HG02973 (cell line): ENCODE measurements at regions not wholly inside any gene's neighbourhood (a gene's known extent, or its start where the extent isn't known, plus 50 kb on each side); places are given as distances from the start of the nearest gene placed in this dataset.

ENCODE experiments used
- ATAC-seq: cut with Tn5 transposase; IDR thresholded peaks from one replicate; pipeline ENCODE4 v1.9.1; 2021; ENCODE audit warnings: moderate library complexity; ENCODE audit not compliant: unreplicated experiment

DNA sequence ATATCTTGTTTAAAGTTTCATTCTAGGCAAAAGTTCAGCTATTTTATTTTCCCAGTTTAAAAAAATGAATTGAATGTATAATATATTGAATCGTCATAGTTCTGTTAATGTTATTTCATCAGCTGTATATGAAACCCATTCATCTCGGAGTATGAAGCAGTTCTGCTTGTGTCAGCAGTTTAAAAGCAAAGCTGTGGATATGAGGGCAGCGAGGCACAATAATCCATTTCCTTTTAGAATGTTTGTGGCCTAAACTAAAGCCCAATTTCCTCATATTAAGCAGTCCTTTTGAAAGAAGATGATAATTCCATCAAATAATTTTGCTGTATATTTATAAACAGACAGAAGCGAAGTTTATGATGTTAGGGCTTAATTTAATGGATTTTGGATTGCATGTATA lies 300.1 kb downstream of the SAMD5 start:
- no peak for ATAC-seq

DNA sequence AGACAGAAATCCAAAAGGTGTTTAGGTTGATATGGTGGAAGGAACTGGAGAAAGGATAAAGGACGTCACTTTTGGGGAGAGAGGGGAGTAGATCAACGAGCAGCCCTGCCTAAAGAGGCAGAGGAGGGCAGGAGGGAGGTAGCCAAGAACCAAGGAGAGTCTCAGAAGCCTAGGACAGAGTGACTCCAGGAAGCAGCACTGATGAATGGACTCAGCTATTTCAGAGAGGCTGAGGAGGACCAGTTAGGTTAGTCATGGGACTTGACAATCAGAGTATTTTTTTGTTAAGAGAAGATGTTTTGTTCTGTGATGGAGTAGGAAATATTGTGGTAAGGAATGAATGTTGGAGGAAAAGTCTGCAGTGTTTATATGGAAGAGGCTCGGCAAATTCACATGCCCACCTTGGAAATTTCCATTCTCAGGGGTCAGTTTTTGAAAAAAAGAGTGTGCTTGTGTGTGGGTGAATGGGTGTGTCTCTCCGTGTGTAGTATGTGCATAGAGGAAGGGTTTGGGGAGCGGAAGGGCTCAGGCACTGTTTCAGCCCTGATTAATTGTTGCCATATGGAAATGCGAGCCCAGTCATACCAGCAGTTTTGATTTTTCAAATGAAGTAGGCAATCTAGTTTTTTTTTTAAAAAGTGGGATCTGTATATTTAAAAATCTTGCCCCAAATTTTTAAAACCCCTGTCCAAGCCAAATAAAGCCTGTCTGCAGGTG lies 303.6 kb downstream of the SAMD5 start:
- no peak for ATAC-seq

DNA sequence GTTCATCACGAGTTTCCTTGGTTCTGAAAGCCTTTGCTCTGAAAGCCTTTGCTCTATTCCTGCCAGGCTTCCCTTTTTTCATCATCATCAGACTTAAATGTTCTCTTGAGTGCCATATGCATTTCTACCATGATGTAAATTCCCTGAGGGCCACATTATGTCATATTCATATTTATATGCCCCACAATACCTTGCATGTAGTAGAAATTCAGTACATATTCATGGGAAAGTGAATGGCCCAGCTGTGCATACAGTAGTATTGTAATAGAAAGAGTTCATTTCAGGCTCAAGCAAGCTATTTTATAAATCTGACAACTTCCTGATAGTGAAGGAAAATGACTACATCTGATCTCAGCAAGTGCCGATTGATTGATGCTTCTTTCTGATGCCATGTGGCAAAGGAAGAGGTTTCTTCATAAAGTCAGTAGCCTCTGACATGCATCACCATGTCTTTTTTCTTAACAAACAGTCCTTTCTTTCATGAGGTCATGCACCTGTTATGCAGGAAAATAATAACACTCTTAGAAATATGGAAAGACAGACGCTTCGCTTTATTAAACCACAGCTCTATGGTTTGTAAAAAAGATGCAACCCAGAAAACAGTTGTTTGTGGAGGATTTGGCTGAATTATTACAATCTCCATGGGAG lies 308.7 kb downstream of the SAMD5 start:
- no peak for ATAC-seq

GRCh38 chr6:147820520-147820919 lies 312.0 kb downstream of the SAMD5 start:
- no peak for ATAC-seq

DNA sequence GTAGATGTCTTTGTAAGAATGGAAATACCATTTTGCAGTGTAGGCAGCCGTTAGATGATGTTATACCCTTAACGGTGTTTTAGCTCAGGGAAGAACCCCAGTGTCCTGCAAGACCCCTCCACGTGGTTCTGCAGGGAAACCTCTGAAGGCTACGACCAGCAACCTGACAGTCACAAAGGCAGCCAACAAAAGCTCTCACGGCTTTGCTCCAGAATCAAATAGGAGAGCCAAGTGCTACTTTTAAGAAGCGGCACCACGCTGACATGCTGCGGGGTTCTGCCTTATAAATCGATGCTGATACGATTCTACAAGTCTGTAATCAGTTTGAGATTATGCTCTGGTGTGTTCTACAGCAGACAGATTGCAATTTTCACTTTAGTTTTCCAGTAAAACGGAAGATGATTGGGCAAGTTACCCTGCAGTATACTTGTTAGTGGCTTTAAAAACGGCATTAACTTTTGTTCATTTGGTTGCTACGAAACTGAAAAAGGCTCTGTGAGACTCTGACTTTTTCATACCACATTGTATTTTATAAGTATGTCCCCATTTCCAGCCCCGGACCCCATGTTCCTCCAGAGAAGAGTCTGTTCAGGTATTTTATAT lies 312.9 kb downstream of the SAMD5 start:
- ATAC-seq, result no peak

GRCh38 chr6:147823936-147824335 lies 315.4 kb downstream of the SAMD5 start:
- no peak for ATAC-seq

- no peak for ATAC-seq
These were observed 317.4 kb downstream of the SAMD5 start for GRCh38 chr6:147825848-147826247.

DNA sequence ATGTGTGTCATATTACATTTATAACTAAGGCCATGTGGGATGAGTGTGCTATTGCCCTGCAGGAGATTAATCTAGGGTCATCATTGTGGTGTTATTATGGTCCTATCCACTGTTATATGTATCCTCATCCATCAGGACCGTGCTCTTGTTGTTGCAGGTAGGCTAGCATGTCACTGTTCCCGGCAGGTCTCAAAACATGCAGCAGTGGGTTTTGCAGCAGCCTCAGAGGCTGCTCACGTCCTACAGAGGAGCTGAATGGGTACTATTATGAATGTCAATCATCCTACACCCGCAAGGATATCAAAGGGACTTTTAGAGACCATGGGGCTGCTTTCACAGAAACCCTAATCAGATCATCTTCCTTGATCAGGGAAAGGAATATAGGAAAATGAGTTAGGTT lies 318.2 kb downstream of the SAMD5 start:
- no peak for ATAC-seq

DNA sequence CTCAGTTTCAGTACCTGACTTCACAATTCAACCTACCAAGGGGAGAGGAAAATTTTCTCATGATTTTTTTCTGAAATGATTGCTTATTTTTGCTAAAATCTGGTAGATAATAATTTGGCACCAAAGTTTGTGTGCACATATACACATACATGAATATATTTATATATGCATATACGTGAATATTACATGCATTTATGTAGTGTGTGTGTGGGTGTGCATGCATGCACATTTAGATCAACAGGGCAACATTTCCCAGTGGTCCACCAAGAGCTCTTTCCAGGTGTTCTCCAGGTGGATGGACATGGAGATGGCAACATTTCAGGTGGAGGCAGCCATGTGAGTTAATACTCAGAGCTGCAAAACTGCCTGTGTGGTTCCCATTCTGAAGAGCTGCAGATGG lies 320.9 kb downstream of the SAMD5 start:
- no peak for ATAC-seq

DNA sequence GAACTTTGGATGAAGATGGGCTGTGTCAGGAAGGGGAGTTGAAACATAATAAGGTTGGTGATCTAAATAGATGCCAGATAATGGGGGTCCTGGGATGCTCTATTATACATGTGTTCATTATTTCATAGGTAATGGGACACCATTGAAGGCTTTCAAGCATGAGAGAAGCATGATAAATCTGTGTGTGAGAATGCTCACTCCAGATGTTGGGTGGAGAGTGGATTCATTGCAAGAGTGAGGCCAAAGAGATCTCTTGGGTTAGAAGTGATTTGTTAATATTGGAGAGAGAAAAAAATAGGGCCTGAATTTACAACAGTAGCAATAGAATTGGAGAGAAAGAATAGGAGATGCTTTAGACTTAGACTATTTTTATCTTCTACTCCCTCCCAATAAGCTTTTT lies 321.3 kb downstream of the SAMD5 start:
- ATAC-seq, result no peak

DNA sequence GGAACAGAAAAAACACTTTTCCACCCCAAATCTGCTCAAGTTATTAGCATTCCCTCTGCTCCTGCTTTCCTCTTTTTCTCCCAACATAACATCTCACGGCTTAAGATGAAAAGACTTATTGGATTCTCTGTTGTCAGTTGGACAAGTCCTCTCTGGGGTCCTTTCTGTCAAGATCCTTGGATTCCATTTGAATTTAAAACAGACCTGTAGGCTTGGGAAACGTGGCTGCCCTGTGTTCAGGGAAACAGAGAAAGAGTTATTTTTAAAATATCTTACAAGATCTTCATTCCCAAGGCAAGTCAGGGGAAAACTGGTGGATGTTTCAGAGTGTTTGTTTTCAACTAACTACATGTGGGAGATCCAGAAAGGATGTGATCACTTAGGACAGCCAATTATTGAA lies 322.9 kb downstream of the SAMD5 start:
- ATAC-seq, result no peak

GRCh38 chr6:147833607-147834006 lies 325.1 kb downstream of the SAMD5 start:
- ATAC-seq, result no peak

DNA sequence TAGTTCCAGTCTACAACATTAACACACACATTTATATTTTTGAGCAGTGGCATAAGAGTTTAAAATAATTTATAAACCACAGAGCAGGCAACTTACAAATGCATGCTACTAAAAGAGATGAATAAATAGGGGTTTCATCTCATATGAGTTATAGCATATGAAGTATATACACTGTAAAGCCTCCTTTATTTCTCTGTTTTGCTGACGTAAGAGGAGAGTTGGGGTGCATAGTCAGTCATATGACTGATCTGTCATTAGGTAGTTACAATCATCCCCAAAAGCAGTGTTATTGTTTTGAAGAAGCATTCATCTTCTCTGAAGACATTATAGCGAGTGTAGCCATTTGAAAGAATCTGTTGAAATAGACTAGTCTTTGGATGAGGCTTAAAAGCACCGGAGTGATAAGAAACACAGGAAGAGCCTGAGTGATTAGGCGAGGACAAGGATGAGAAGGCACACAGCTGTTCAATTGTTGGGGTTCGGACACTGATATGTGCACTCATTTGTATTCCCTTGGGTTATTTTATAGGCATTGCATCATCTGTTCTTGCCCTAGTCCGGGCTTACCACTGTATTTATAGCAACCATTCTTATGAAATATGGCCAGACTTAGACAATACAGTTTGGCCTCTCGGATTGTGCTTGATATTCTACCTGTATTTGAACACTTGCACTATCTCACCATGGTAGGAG lies 325.7 kb downstream of the SAMD5 start:
- no peak for ATAC-seq

DNA sequence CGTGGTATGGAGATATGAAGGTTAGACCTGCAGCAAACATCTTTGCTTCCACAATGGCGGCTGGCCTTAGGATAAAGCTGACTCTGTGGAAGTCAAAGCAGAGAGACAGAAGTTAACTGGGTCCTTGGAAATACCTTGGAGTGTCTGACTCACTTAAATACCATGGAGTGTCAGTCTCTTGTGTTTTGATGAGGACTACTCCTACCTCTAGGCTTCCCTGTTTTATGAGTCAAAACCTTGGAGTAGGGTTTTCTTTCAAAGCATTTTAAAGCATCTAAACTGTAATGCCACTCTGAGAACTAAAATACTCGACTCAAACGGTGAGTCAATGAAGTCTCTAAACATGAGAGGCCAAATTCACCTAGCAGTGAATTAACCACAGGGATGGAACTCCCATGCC lies 329.1 kb downstream of the SAMD5 start:
- ATAC-seq, result no peak

DNA sequence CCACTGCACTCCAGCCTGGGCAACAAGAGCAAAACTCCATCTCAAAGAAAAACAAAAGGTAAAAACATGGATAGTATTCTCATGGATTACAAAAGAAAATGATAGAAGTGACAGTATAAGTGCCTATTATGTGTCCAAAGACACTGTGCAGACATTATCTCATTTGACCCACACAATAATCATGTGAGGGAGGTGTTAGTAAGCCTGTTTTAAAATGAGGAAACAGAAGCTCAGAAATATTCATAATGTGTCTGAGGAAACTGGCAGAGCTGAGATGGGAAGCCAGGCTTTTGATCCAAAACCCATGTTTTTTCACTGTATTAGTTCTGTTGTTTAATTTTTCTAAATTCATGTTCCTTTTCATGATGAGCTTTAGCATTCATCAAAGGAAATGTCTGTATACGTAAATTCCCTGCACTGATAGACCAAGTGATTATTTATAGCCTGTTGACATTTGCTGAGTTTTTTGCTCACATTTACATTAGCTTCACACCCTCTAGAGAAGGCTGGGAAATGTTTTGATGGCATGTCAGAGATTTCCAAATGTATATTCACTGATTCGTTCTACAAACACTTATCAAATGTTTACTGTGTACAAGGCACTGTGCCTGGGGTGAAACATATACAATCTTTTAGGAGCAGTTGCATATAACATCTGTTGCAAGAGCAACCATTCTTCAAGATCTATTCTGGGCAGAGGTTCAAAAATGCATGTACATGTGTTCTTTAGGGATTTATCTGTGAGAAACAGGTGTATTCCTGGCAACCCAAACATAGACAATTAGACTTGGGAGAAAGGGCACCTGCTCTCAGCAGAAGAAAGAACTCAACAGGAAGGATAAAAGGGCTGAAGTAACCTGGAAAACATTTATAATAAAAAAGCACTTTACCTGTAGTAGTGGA lies 331.5 kb downstream of the SAMD5 start:
- ATAC-seq, result no peak

DNA sequence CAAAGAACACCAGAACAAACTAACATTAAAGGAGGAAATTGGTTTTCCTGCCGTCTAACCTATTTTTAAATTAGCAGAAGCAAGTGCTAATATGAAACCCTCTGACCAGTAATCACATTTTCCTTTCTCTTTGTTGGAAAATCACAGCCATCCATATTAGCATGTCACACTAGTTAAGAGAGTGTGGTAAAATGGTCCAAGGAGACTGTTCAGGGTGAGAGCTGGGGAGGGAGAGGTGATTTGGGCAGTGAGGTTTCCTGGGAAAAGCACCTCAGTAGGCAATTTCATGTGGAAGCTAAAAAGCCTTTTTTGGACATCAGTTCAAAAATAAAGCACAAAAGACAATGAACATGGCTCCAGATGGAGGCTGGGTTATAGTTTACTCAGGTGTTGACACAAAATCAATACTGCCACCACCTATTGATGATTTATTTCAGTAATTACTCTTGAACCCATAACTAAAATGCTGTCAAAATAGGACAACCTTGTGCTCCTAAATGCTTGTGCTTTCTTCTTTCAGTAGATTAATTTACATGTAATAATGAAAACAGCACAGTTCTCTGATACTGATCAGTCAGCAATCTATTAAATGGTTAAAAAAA lies 333.2 kb downstream of the SAMD5 start:
- ATAC-seq, result no peak

- no peak for ATAC-seq
These were observed 341.2 kb downstream of the SAMD5 start for GRCh38 chr6:147849401-147850330.

DNA sequence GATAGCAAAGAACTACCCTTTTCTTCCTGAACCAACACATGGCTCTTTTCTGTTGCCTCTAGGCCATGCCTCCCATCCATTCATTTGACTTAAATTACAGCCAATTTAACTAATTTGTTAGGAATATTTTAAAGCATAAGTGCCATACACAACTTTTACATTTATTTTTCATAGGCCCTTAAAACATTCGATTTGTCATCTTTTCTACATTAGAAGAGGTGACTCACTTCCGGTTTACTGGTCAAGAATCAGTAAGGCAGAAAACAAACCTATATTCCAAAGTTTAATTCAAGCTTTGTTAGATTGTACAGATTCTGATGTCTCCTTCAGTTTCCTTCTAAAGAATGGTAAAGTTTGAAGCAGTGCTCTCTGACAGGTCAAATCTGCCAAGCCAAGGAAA lies 344.3 kb downstream of the SAMD5 start:
- no peak for ATAC-seq

- ATAC-seq, result no peak
These were observed 345.1 kb downstream of the SAMD5 start for GRCh38 chr6:147853574-147853973.
